Liver (tissue), 8 donors: ENCODE measurements at regions not wholly inside any gene's neighbourhood (a gene's known extent, or its start where the extent isn't known, plus 50 kb on each side); places are given as distances from the start of the nearest gene placed in this dataset.

ENCODE experiments used
- DNase-seq: peaks from one replicate; pipeline ENCODE4 v3.0.0-alpha.2; 2017; ENCODE audit warnings: low spot score
- H3K27ac ChIP-seq, 2 donors: one replicate each; pipeline ENCODE4 v1.7.0; 2013; ENCODE audit warnings: inconsistent platforms in 2 of 2, low read length in 2 of 2, control low read depth in 1 of 2, low read depth in 1 of 2, mild to moderate bottlenecking in 1 of 2
- H3K27me3 ChIP-seq, 4 donors: one replicate each; pipeline versions ENCODE4 v1.6.1 to v1.7.0; 2013; ENCODE audit warnings: low read length in 3 of 4, inconsistent platforms in 1 of 4, mild to moderate bottlenecking in 1 of 4, moderate library complexity in 1 of 4; ENCODE audit not compliant: control insufficient read depth in 4 of 4, insufficient read depth in 4 of 4
- H3K36me3 ChIP-seq, 4 donors: one replicate each; pipeline versions ENCODE4 v1.6.1 to v1.7.0; 2013; ENCODE audit warnings: low read length in 3 of 4, mild to moderate bottlenecking in 3 of 4, low read depth in 1 of 4, moderate library complexity in 1 of 4; ENCODE audit not compliant: control insufficient read depth in 4 of 4, insufficient read depth in 3 of 4
- H3K4me1 ChIP-seq, 4 donors: one replicate each; pipeline versions ENCODE4 v1.6.1 to v1.7.0; 2013; ENCODE audit warnings: low read length in 3 of 4, mild to moderate bottlenecking in 3 of 4, moderate library complexity in 1 of 4; ENCODE audit not compliant: control insufficient read depth in 4 of 4, insufficient read depth in 4 of 4
- H3K4me3 ChIP-seq, 3 donors: one replicate each; pipeline versions ENCODE4 v1.6.1 to v1.7.0; 2013; ENCODE audit warnings: low read length in 3 of 3, control low read depth in 1 of 3, low read depth in 1 of 3, mild to moderate bottlenecking in 1 of 3
- H3K9ac ChIP-seq, 2 donors: one replicate each; pipeline ENCODE4 v1.7.0; 2013; ENCODE audit warnings: low read length in 2 of 2, mild to moderate bottlenecking in 2 of 2, moderate library complexity in 2 of 2, control low read depth in 1 of 2, low read depth in 1 of 2
- H3K9me3 ChIP-seq, 4 donors: one replicate each; pipeline versions ENCODE4 v1.6.1 to v1.7.0; 2013; ENCODE audit warnings: low read length in 3 of 4; ENCODE audit not compliant: control insufficient read depth in 4 of 4
- ATF3 ChIP-seq: IDR thresholded peaks from 2 replicates; pipeline ENCODE4 v1.6.1; 2016; ENCODE audit warnings: antibody characterized with exemption
- CTCF ChIP-seq: fragments of 150-350 bp; IDR thresholded peaks from 2 replicates; pipeline ENCODE4 v1.5.1; 2017; ENCODE audit warnings: improper control_type of control experiment, low read depth, low read length; ENCODE audit not compliant: missing input control
- EGR1 ChIP-seq, 2 donors: IDR thresholded peaks; 2 replicates each; pipeline ENCODE4 v1.6.1; 2016 to 2018; ENCODE audit warnings: antibody characterized with exemption in 2 of 2, low read depth in 2 of 2
- FOXA1 ChIP-seq: IDR thresholded peaks from 2 replicates; pipeline ENCODE4 v1.6.1; 2016; ENCODE audit warnings: antibody characterized with exemption
- FOXA2 ChIP-seq: IDR thresholded peaks from 2 replicates; pipeline ENCODE4 v1.6.1; 2016; ENCODE audit warnings: antibody characterized with exemption
- GABPA ChIP-seq, 2 donors: IDR thresholded peaks in 1 of 2; conservative IDR thresholded peaks in 1 of 2; 2 replicates each; pipeline ENCODE4 v1.6.1; 2016; ENCODE audit warnings: antibody characterized with exemption in 2 of 2, mild to moderate bottlenecking in 1 of 2, moderate library complexity in 1 of 2
- HNF4A ChIP-seq, 2 donors: conservative IDR thresholded peaks; 2 replicates each; pipeline ENCODE4 v1.6.1; 2016; ENCODE audit warnings: antibody characterized with exemption in 2 of 2, mild to moderate bottlenecking in 2 of 2
- HNF4G ChIP-seq: IDR thresholded peaks from 2 replicates; pipeline ENCODE4 v1.6.1; 2016; ENCODE audit warnings: antibody characterized with exemption
- NR2F2 ChIP-seq: IDR thresholded peaks from 2 replicates; pipeline ENCODE4 v1.6.1; 2016; ENCODE audit warnings: antibody characterized with exemption
- TAF1 ChIP-seq: conservative IDR thresholded peaks from 2 replicates; pipeline ENCODE4 v1.6.1; 2016; ENCODE audit warnings: antibody characterized with exemption, mild to moderate bottlenecking
- YY1 ChIP-seq: IDR thresholded peaks from 2 replicates; pipeline ENCODE4 v1.6.1; 2016; ENCODE audit warnings: antibody characterized with exemption, mild to moderate bottlenecking
- WGBS: extraction: QIAGEN DNeasy Blood & Tissue Kit; methylation state at CpG from one replicate; pipeline ENCODE4 v1.1.7; 2013; 5-methylcytosine and 5-hydroxymethylcytosine counted together
- donor health status: healthy.
- donor health status: healthy.
- donor health status: healthy.
- donor health status: healthy.
- donor health status: healthy.

GRCh38 chr1:190837888-190838287 is 360.2 kb upstream of the BRINP3 start:
- Histone ChIP-seq H3K36me3 (no peaks in the 10 kb centered on the region), H3K4me3 (no peak overlapping the region), H3K27ac (no peak overlapping the region), H3K27me3 (no peaks in the 10 kb centered on the region), H3K9ac (no peak overlapping the region), H3K4me1 (no peaks in the 10 kb centered on the region), H3K9me3 (peaks cover 0 to 3% (median 0%) of the 10 kb centered on the region in 4 donors)
- TF ChIP-seq EGR1 (IDR thresholded peaks at IDR 0.05; ENCODE audit: low read depth in 2 of 2) (no peak), TAF1 (no peak), HNF4A (conservative IDR thresholded peaks at IDR 0.05) (no peak)
- WGBS, result 58% methylated on average over 3 of the region's 3 CpGs
- DNase-seq, result no peak

GRCh38 chr1:190847166-190847565 is 369.5 kb upstream of the BRINP3 start:
- Histone ChIP-seq H3K9ac (no peak overlapping the region), H3K4me1 (no peaks in the 10 kb centered on the region), H3K36me3 (no peaks in the 10 kb centered on the region), H3K9me3 (no peaks in the 10 kb centered on the region), H3K4me3 (no peak overlapping the region), H3K27me3 (no peaks in the 10 kb centered on the region), H3K27ac (no peak overlapping the region)
- WGBS, result 84% methylated on average over 4 of the region's 4 CpGs
- TF ChIP-seq FOXA2 (no peak), ATF3 (no peak), TAF1 (no peak), NR2F2 (no peak), GABPA (IDR thresholded peaks at IDR 0.05 in 1 of 2, conservative IDR thresholded peaks at IDR 0.05 in 1 of 2) (no peak), EGR1 (IDR thresholded peaks at IDR 0.05; ENCODE audit: low read depth in 2 of 2) (no peak), HNF4G (no peak), FOXA1 (no peak), CTCF (no peak), YY1 (no peak)
- DNase-seq, result no peak

DNA sequence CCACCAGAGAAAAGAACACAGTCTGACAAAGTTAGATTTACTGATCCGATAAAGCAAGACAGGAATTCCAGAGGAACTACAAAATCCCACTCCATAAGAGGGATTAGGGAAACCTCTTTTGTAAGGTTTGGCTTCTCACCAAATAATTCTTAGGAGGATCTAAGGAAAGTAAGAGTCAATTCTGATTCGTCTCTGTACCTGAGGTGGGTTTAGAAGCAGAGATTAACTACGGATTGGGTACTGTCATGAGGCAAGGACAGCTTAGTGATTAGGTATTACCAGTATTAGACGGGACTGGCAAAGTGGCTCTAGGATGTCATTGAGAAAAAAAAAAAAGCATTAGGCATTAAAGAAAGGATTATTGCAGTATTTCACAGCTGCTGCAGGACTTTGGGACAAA is 371.7 kb upstream of the BRINP3 start:
- H3K36me3 ChIP-seq, result no peaks in the 10 kb centered on the region
- no peaks in the 10 kb centered on the region for H3K9me3 ChIP-seq
- H3K4me1 ChIP-seq, result no peaks in the 10 kb centered on the region
- 55% methylated on average over 4 of the region's 4 CpGs for WGBS
- no peak overlapping the region for H3K4me3 ChIP-seq
- no peak overlapping the region for H3K27ac ChIP-seq
- TF ChIP-seq EGR1 (IDR thresholded peaks at IDR 0.05; ENCODE audit: low read depth in 2 of 2) (no peak), FOXA2 (no peak), CTCF (no peak), FOXA1 (no peak), YY1 (no peak), TAF1 (no peak)
- no peak overlapping the region for H3K9ac ChIP-seq
- DNase-seq, result no peak
- no peaks in the 10 kb centered on the region for H3K27me3 ChIP-seq
